Right lobe of liver (tissue), 6 donors: ENCODE measurements at regions not wholly inside any gene's neighbourhood (a gene's known extent, or its start where the extent isn't known, plus 50 kb on each side); places are given as distances from the start of the nearest gene placed in this dataset.

Experiments used
- ATAC-seq, 4 donors: fragments of 200-7000 bp; cut with Tn5 transposase; one replicate each; pipeline ENCODE4 v1.9.1; 2020; ENCODE audit warnings: mild to moderate bottlenecking in 4 of 4, moderate library complexity in 4 of 4
- DNase-seq, 3 donors: peaks; one replicate each; pipeline ENCODE4 v3.0.0-alpha.2; 2020
- H3K27ac ChIP-seq, 3 donors: fragments of 200-600 bp; one replicate each; pipeline ENCODE4 v1.8.0; 2022
- H3K27me3 ChIP-seq, 2 donors: fragments of 200-600 bp; one replicate each; pipeline ENCODE4 v1.8.0; 2022
- H3K36me3 ChIP-seq, 4 donors: fragments of 200-600 bp; sonication (generic) in 1 of 4; one replicate each; pipeline versions ENCODE4 v1.5.1 to v1.8.0; 2017 to 2022; ENCODE audit warnings: control low read depth in 1 of 4
- H3K4me1 ChIP-seq, 4 donors: fragments of 200-600 bp; sonication (generic) in 1 of 4; one replicate each; pipeline versions ENCODE4 v1.5.1 to v1.8.0; 2017 to 2022; ENCODE audit warnings: control low read depth in 1 of 4
- H3K4me3 ChIP-seq, 3 donors: fragments of 200-600 bp; one replicate each; pipeline ENCODE4 v1.8.0; 2022
- H3K9me3 ChIP-seq, 4 donors: fragments of 200-600 bp; sonication (generic) in 1 of 4; one replicate each; pipeline versions ENCODE4 v1.5.1 to v1.8.0; 2017 to 2022; ENCODE audit warnings: control low read depth in 1 of 4
- POLR2A ChIP-seq: fragments of 450-650 bp; IDR thresholded peaks from one replicate; pipeline ENCODE4 v1.6.1; 2017; ENCODE audit warnings: antibody characterized with exemption, mild to moderate bottlenecking
- WGBS: methylation state at CpG from one replicate; pipeline ENCODE4 v1.1.6; 2018; ENCODE audit warnings: low coverage, low lambda C conversion rate; ENCODE audit not compliant: insufficient coverage; ENCODE audit errors: missing lambda C conversion rate; 5-methylcytosine and 5-hydroxymethylcytosine counted together
- intact Hi-C, 2 donors: fragments of 100-400 bp; cut with DNase I; formaldehyde crosslinking; loops; one replicate each; pipeline versions ENCODE4 v1.11.2 to v1.14.1; 2022
- TF ChIP-seq, protein P1 (sequence below), 4 donors: fragments of 200-600 bp in 3 of 4; fragments of 450-650 bp in 1 of 4; IDR thresholded peaks; one replicate each; pipeline versions ENCODE4 v1.5.1 to v1.8.0; 2016 to 2022; ENCODE audit warnings: antibody characterized with exemption in 4 of 4, mild to moderate bottlenecking in 2 of 4
- donor health status: DM: no; HTN: yes; CAD: no.
- donor health status: DM: no; HTN: no; CAD: no.
- donor health status: DM: no; HTN: no; CAD: no.
- donor health status: DM: no; HTN: yes; CAD: no.
- donor health status: DM: no; HTN: yes; CAD: no.

DNA sequence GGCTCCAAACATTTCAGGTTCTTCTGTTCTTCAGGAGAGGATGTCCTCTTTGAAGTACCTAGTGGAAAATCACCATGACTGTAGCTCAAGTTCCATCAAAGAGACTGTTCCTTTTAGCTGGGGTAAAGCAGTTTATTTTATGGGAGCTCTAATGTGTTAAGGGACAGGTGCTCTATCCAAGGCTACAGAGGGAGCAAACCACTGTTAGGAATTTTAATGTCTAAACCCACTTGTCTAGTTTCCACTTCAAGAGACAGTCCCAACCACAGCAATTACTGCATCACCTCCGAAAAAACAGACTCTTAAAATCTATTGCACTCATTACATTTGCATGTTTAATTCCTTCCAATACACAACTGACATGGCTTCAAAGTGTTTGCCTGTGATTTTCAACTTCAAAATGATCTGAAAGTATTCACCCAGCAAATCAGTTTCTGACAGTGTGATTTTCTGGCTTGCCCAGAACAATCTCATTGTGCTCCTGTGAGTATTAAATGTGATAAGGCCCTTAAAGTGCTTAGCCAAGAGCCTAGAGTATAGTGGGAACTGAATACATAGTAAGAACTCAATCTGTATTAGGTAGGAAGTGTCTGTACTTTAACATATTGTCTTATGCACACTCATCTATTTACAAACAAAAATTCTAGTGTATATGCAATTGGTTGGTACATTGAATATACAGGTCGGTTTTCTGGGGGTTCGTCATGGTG is 266.5 kb upstream of the CCDC54 start:
- ATAC-seq = no peak
- no peaks in the 10 kb centered on the region for H3K27me3 ChIP-seq
- intact Hi-C loops = no loop called here
- no peak for TF ChIP-seq POLR2A
- TF ChIP-seq, protein P1, sequence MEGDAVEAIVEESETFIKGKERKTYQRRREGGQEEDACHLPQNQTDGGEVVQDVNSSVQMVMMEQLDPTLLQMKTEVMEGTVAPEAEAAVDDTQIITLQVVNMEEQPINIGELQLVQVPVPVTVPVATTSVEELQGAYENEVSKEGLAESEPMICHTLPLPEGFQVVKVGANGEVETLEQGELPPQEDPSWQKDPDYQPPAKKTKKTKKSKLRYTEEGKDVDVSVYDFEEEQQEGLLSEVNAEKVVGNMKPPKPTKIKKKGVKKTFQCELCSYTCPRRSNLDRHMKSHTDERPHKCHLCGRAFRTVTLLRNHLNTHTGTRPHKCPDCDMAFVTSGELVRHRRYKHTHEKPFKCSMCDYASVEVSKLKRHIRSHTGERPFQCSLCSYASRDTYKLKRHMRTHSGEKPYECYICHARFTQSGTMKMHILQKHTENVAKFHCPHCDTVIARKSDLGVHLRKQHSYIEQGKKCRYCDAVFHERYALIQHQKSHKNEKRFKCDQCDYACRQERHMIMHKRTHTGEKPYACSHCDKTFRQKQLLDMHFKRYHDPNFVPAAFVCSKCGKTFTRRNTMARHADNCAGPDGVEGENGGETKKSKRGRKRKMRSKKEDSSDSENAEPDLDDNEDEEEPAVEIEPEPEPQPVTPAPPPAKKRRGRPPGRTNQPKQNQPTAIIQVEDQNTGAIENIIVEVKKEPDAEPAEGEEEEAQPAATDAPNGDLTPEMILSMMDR (IDR thresholded peaks at IDR 0.05) = no peak
- H3K36me3 ChIP-seq = no peaks in the 10 kb centered on the region
- H3K9me3 ChIP-seq = no peaks in the 10 kb centered on the region
- H3K27ac ChIP-seq = no peak overlapping the region
- 37% methylated on average over 3 of the region's 3 CpGs for WGBS
- no peak overlapping the region for H3K4me3 ChIP-seq
- no peaks in the 10 kb centered on the region for H3K4me1 ChIP-seq
- DNase-seq = no peak

DNA sequence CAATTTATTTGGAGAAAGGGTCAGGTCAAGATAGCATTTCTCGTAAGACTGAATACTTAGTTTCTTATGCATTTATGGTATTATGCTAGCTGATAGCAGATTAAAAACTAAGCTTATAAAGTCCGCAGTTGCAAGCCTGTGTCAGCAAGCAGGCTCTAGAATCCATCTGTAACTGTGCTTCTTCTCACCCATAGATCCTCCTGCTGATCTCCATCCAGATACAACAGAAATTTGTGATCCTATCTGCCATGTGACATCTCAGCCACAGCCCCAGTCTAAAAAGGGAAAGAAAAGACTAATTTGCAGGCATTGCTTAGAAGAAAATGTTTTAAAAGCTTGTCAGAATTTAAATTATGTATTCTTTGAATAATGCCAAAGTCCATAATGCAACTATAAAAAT is 265.4 kb upstream of the CCDC54 start:
- TF ChIP-seq, protein P1 (IDR thresholded peaks at IDR 0.05) = no peak
- no peak for TF ChIP-seq POLR2A
- intact Hi-C loops = no loop called here
- ATAC-seq = no peak
- no peaks in the 10 kb centered on the region for H3K36me3 ChIP-seq
- no peaks in the 10 kb centered on the region for H3K27me3 ChIP-seq
- DNase-seq = no peak
- 61% methylated on average over 2 of the region's 2 CpGs for WGBS
- H3K27ac ChIP-seq = no peak overlapping the region
- no peaks in the 10 kb centered on the region for H3K9me3 ChIP-seq
- no peaks in the 10 kb centered on the region for H3K4me1 ChIP-seq
- no peak overlapping the region for H3K4me3 ChIP-seq

DNA sequence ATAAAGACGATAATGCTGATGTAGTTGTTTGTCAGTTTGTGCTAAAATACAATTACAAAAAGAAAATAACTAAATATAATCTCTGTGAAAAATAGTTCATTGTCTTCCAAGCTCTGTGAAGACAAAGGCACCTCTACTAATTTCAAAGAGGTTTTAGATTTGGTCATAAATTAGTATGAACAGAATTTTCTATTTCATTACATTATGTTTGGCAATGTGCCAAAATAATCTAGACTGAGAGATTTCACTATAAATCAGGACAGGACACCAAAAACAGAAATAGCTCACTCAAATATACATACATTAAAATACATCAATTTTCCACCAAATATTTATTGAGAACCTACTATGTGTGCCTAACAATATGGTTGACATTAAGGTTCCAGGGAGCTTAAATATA is 264.9 kb upstream of the CCDC54 start:
- TF ChIP-seq POLR2A = no peak
- TF ChIP-seq, protein P1 (IDR thresholded peaks at IDR 0.05) = no peak
- Histone ChIP-seq H3K9me3 (no peaks in the 10 kb centered on the region), H3K27me3 (no peaks in the 10 kb centered on the region), H3K36me3 (no peaks in the 10 kb centered on the region), H3K27ac (no peak overlapping the region), H3K4me1 (no peaks in the 10 kb centered on the region), H3K4me3 (no peak overlapping the region)
- 88% methylated on average over 1 of the region's 1 CpG for whole genome bisulfite sequencing
- DNase-seq (no peak), ATAC-seq (no peak)
- intact Hi-C loops = no loop called here

DNA sequence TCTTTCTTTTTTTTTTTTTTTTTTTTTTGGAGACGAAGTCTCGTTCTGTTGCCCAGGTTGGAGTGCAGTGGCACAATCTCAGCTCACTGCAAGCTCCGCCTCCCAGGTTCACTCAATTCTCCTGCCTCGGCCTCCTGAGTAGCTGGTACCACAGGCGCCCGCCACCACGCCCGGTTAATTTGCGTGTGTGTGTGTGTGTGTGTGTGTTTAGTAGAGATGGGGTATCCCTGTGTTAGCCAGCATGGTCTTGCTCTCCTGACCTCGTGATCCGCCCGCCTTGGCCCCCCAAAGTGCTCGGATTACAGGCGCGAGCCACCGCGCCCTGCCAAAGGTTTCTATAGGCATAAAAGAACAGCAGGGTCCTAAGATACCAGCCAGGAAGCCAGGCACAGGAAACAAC is 261.0 kb upstream of the CCDC54 start:
- Histone ChIP-seq H3K27ac (no peak overlapping the region), H3K4me1 (no peaks in the 10 kb centered on the region), H3K4me3 (no peak overlapping the region), H3K36me3 (no peaks in the 10 kb centered on the region), H3K9me3 (no peaks in the 10 kb centered on the region), H3K27me3 (no peaks in the 10 kb centered on the region)
- DNase-seq = no peak
- WGBS = 85% methylated on average over 13 of the region's 17 CpGs
- no peak for ATAC-seq
- intact Hi-C loops = no loop called here
- TF ChIP-seq, protein P1 (IDR thresholded peaks at IDR 0.05) = no peak
- TF ChIP-seq POLR2A = no peak
